Lower leg skin (tissue), 3 donors: ENCODE measurements at regions not wholly inside any gene's neighbourhood (a gene's known extent, or its start where the extent isn't known, plus 50 kb on each side); places are given as distances from the start of the nearest gene placed in this dataset.

Experiments used
- POLR2A ChIP-seq, 2 donors: fragments of 450-650 bp; IDR thresholded peaks; one replicate each; pipeline ENCODE4 v1.6.1; 2016 to 2017; ENCODE audit warnings: antibody characterized with exemption in 2 of 2, mild to moderate bottlenecking in 1 of 2, moderate library complexity in 1 of 2
- TF ChIP-seq, protein P1 (sequence below), 3 donors: fragments of 450-650 bp; IDR thresholded peaks; one replicate each; pipeline ENCODE4 v1.5.1; 2016; ENCODE audit warnings: antibody characterized with exemption in 3 of 3, mild to moderate bottlenecking in 3 of 3, moderate library complexity in 2 of 3

DNA sequence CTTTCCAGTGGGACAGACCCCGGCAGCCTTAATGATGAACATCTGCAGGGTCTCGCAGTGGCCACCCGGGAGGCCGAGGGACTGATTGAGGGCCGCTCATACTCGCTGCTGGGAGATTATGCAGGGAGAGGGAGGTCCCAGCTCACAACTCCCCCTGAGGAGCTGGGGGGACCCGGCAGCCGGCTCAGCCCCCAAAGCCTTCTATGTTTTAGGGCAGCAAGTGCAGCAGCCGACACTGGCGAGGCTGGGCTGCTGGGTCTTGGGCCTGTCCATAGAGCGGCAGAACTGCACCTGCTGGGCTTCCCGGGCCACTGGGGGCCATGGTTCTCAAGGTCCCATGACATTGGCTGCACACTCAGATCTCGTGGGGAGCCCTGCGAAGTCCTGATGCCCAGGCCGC is 110.7 kb downstream of the RFLNA start:
- TF ChIP-seq, protein P1, sequence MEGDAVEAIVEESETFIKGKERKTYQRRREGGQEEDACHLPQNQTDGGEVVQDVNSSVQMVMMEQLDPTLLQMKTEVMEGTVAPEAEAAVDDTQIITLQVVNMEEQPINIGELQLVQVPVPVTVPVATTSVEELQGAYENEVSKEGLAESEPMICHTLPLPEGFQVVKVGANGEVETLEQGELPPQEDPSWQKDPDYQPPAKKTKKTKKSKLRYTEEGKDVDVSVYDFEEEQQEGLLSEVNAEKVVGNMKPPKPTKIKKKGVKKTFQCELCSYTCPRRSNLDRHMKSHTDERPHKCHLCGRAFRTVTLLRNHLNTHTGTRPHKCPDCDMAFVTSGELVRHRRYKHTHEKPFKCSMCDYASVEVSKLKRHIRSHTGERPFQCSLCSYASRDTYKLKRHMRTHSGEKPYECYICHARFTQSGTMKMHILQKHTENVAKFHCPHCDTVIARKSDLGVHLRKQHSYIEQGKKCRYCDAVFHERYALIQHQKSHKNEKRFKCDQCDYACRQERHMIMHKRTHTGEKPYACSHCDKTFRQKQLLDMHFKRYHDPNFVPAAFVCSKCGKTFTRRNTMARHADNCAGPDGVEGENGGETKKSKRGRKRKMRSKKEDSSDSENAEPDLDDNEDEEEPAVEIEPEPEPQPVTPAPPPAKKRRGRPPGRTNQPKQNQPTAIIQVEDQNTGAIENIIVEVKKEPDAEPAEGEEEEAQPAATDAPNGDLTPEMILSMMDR (IDR thresholded peaks at IDR 0.05) = no peak
- no peak for TF ChIP-seq POLR2A (IDR thresholded peaks at IDR 0.05)
